ENCODE measurements at regions not wholly inside any gene's neighbourhood (a gene's known extent, or its start where the extent isn't known, plus 50 kb on each side); places are given as distances from the start of the nearest gene placed in this dataset.

DNA sequence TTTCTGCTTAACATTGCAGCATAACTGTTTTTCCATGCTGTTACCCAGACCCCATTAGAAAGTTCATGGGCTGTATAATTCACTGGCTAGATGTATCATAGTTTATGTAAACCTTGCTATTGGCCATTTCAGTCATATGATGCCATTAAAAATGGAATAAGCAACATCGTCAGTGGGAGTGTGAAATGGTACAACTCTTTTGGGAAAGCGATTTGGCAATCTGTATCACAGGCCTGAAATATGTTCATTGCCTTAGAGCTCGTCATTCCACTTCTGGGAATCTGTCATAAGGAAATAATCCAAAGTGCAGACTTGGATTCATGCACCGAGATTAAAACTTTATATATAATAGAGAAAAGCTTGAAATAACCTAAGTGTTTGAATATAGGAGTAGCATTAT, 77.9 kb upstream of the KLF4 start:
- DNase-seq = no peak

DNA sequence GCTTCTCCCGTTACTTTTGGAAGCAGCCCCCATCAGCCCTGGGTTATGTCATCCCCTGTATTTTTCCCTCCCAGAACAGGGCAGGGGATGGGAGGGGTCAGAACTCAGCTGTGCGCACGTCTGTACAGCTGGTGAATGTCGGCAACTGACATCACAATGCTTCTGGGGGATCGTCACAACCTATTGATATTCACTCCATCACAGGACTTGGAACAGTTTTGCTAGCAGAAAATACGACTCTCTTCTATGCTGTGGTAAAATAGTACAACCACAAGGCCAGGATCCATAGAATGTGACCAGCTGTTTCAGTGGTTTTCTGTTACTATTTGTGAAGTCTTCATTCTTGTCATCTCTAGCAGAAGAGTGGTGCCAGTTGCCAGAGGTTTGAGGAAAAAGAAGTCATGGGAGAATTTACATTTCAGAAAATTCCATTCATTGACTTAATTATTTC, 77.1 kb upstream of the KLF4 start:
- no peak for DNase-seq

DNA sequence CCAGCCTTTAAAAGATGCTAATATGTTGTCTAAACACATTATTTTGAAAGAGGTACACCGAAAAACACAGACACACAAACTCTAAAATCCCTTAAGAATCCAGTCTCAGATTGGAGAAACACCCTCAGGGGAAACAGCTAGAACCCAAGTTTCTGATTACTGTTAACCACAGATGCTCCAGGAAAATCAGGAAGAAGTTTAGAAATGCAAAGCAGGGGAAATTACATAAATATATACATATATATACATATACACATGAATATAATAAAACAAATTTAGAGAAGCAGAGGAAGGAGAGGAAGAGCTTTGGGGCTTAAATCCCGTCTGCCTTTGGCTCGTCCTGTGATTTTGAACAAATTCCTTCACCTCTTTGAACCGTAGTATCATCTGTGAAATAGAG, 73.2 kb upstream of the KLF4 start:
- DNase-seq = no peak

DNA sequence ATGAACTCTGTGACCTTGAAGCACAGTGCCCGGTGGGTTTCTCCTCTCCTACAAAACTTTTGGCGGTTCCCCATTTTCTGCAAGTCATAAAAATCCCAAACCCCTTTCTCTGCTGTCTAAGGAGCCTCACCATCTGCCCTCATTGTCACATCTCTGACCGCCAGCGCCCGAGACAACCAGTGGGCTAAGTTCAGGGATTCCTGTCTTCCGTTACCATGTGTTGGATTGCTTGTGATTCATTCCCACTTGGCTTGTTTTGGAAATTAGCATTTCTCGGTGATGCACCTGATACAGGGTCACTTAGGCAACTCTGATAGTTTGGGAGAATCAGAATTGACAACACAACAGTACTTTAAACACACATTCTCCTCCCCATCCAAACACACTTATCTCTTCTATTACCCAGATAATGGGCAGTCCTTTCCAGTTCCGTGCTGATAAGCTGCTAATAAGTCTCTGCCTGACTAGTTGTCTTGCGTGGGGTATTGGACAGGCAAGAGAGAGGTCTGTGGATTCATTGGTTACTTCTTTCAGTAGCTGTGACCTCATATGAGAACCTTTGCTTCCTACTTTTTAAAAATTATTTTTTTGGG, 70.0 kb upstream of the KLF4 start:
- DNase-seq = no peak

DNA sequence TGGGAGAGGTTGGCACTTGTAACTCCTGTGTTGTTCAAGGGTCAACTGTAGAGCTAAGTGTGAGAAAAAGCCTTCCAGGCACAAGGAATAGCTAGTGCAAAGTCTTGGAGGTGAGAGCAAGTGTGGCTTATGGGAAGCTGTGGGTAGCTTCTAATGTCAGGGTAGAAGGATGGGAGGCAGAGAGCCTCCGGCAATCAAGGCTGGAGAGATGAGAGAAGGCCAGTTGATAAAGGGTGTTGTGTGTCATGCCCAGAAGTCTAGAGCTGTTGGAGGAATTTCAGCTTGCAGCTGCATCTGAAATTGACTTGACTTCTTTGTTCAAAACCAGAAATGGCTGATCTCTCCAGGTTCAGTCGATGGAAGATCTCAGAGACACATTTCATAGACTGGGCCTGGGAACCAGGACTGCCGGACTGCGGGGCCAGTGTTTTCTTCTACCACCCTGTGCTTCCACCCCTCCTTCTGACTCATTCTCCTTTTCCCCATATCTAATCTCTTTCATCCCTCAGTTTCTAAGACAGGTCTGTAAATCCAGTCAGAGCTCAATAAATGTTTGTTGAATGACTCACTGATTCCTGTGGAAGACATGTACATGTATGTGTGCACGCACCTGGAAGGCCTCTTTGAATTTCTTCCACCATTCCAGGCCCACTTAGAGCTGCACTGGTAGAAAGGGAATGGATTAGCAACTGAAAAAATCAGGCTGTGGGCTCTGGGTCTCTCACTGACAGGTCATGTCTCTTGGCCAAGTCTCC, 67.8 kb upstream of the KLF4 start:
- no peak for DNase-seq

DNA sequence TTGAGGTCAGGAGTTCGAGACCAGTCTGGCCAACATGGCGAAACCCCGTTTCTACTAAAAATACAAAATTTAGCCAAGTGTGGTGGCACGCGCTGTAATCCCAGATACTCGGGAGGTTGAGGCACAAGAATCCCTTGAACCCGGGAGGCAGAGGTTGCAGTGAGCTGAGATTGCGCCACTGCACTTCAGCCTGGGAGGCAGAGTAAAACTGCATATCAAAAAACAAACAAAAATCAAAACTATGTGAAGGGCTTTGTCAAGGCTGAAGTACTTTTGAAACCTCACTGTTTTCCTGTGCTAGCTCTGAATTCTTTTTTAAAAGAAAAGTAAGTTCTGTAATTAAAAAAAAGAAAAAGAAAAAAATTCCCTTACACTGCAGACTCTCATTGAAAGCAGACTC, 65.1 kb upstream of the KLF4 start:
- no peak for DNase-seq

DNA sequence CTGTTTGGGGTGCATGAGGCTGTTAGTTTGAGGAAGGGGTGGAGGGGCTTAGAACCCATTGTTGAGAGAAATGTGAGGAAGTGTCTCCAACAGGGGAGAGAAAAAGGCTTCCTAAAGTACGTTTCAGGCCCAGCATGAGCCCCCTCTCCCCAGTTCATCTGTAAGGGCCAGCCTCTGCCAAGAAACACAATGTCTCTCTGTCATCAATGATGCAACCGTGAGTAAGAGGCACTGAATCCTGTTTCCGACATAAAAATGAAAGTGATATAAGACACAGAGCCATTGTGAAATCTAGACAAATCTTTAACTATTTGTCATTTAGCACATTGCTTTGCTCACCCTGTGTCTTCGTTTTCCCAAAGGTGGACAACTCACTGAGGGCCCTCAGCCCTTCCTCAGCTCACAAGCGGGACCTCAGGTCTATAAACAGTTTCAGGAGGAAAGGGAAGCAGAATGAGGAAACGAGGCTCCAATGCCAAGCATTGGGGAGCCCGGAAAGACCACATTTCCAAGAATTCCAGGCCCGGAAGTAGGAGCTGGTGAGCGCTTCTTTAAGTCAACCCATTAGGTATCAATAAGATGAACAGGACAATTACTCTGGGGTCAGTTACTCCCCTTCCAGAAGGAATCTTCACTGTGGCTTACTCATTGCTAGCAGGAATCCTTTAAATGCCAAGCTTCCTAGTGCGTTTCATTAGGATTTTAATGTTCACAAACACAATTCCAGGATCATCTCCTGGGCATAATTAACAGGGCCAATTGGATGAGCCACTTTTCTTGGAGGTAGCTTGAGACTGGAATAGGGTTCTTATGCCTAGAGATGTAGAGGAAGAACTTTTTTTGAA, 59.0 kb upstream of the KLF4 start:
- DNase-seq = no peak

DNA sequence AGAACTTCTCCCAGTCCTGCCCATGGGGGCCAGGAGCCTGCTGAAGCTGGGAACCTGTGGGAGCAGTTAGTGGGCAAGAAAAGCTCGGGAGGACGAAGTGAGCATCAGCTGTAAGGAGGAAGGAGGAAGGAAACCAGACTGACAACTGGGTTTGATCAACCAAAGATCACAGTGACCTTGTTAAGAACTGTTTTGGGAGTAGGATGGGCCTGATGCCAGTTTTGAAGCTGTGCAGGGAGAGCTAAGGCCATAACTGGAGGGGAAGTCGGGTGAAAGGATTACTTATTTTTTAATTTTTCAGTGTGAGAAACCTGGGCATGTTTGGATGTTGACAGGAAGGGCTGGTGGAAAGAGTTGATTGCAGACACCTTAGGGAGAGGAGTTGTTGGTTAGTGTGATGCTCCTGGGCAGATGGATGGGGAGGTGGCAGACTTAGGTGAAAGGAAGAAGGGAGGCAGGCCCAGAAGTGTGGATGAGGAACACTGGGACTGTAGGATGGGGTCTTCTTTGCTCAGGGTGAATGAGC, 58.3 kb upstream of the KLF4 start:
- no peak for DNase-seq

DNA sequence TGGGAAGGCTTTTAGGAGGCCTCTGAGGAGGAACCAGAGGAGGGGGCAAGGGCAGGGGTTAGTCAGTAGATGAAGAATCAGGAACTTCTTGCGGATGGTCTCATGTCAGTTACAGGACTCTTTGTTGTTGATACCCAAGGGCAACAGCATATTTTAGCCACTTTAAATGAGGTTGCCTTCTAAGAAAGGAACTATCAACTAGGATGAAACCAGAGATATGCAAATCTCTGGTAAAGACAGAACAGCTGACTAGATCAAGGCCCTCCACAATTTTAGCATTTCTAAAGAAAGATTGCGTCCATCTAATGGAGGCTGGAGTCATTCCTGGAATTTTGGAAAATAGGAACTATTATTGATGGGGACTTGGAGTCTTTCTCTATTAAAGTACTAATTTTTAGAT, 57.7 kb upstream of the KLF4 start:
- DNase-seq = no peak

DNA sequence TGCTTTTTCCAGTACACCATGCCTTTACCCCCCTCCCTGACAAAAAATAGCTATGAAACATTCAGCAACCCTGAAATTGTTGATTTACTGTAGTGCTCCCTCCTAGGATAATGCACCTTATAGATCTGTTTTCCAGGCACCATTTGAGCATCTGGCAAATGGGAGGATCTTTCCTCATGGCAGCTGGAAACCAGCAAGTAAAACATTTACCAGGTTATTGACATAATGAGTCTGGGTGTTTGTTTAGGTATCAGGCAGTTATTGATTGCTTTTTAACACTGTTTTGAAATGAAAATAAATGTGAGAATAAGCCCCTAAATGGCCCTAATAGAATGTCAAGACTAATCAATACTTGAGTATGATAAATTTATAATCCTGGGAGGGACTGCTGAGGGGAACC, 57.3 kb upstream of the KLF4 start:
- no peak for DNase-seq

DNA sequence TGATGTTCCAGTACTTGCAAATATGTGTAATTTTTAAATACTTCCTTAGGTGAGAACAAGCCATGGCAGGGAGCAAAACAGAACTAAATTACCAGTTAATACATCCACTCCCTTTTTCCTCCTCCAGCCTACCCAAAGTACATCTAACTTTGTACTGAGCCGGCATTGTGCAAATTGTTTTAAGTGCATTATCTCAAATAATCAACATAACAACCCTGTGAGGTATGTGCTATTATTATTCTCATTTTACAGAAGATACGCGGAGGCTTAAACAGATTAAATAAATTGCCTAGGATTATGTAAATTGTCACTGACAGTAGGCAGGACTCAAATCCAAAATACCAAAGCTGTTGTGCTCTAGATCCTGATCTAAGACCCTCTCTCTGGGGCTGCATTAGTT, 55.5 kb upstream of the KLF4 start:
- no peak for DNase-seq

DNA sequence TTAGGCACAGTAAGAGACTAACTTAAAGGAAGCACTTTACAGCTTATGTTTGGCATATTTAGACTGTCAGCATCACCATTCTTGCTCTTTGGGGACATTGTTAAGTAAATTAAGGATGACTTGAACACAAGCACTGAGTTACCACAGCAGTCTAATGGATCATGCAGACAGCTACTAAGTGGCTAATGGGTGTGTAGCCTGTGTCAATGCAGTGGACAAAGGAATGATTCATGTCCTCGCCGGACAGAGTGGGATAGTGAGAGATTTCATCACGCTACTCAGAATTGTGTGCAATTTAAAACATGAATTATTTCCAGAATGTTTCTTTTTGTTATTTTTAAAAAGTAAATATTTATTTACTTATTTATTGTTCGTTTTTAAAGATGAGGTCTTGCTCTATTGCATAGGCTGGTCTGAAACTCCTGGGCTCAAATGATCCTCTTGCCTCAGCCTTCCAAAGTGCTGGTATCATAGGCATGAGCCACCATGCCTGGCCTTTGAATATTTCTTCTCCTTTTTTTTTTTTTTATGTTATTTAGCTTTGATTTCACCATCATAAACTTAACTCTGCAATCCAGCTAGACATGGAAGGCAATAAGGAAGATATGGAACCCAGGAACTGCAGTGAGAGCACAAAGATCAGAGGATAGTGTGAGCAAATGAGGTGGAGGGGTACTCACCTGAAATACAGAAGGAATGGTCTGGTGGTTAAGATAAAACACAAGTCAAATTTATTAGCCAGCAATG, 53.0 kb upstream of the KLF4 start:
- no peak for DNase-seq

DNA sequence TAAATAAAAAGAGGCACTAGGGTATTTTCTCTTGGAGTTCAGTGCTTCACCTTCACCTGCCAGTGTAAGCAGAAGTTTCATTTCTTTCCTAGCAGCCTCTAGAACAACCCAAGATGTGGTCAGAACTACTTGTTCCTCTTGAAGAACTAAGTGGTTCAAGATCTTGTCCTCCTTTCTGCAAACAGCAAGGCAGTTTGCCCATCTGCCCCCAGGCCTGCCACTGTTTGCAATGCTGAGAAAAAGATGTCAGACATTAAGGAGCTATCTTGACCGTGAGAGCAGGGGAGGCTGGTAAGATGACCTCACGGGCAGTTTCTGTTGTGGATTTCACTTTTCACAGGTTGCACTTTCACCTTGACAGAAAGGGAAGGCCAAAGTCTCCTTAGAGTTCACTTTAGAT, 52.0 kb upstream of the KLF4 start:
- no peak for DNase-seq

DNA sequence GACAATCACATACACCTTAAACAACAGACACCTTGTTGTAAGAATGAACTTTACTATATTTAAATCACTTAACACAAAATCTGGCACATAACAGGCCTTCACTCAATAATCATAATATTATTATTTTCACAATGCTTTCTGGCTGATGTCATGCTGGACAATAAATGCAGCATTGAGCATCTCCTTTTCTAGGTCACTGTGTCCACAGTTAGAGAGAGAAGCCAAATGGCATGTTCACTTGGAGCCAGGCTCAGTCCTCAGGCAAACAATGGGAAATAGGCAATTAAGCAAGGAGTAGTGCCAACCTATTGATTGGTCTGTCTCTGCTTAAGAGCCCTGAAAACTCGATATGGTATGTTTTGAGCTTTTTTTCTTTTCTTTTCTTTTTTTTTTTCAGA, 50.6 kb upstream of the KLF4 start:
- no peak for DNase-seq

DNA sequence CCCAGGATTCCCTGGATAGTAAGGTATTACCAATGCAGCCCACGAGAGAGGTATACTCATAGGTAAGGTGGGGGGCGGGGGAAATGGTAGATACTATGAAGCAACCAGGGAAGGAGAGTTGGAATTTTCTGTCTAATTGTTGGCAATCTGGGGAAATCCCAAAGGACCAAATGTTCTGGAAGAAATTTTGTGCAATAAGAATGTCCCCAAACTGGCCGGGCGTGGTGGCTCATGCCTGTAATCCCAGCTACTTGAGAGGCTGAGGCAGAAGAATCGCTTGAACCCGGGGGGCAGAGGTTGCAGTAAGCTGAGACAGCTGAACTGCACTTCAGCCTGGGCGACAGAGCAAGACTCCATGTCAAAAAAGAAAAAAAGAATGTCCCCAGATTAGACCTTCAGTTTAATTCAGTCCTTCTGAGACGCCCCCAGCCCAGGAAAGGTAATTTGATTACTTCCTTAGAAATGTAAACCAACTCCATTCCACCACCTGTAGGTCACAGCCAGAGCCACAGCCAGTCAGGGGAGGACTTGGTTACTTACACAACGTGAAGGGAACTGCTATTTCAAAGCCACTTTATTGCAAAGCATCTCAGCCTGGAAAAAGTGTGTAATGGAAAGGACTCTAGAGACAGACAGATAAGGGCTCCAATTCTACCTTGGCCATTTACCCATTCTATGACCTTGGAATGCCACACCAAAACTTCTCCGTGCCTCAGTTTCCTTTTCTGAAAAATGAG, 50.0 kb upstream of the KLF4 start:
- DNase-seq = no peak
